Activated naive CD8-positive, alpha-beta T cell (primary cell): ENCODE measurements at regions not wholly inside any gene's neighbourhood (a gene's known extent, or its start where the extent isn't known, plus 50 kb on each side); places are given as distances from the start of the nearest gene placed in this dataset.

Source experiments
- H3K27ac Mint-ChIP-seq: one replicate; pipeline ENCODE4 v1.8.0; 2021; ENCODE audit warnings: mixed read lengths
- H3K27me3 Mint-ChIP-seq: one replicate; pipeline ENCODE4 v1.8.0; 2021; ENCODE audit warnings: mixed read lengths
- H3K36me3 Mint-ChIP-seq: one replicate; pipeline ENCODE4 v1.8.0; 2021; ENCODE audit warnings: mixed read lengths
- H3K4me1 Mint-ChIP-seq: one replicate; pipeline ENCODE4 v1.8.0; 2021; ENCODE audit warnings: low read depth, mixed read lengths
- H3K4me3 Mint-ChIP-seq: one replicate; pipeline ENCODE4 v1.8.0; 2021; ENCODE audit warnings: mild to moderate bottlenecking, mixed read lengths
- H3K9me3 Mint-ChIP-seq: one replicate; pipeline ENCODE4 v1.8.0; 2021; ENCODE audit warnings: low read depth, mixed read lengths

GRCh38 chrX:9196961-9197640 is 163.2 kb upstream of the FAM9B start:
- no peak overlapping the region for H3K4me3 Mint-ChIP-seq
- H3K36me3 Mint-ChIP-seq, result no peaks in the 10 kb centered on the region
- peaks cover 11% of the 10 kb centered on the region for H3K4me1 Mint-ChIP-seq
- H3K9me3 Mint-ChIP-seq, result no peaks in the 10 kb centered on the region
- no peaks in the 10 kb centered on the region for H3K27me3 Mint-ChIP-seq
- H3K27ac Mint-ChIP-seq, result no peak overlapping the region

GRCh38 chrX:9204560-9204959 is 170.6 kb upstream of the FAM9B start:
- no peak overlapping the region for H3K27ac Mint-ChIP-seq

GRCh38 chrX:9205599-9206223 is 171.8 kb upstream of the FAM9B start:
- Mint-ChIP-seq H3K9me3 (no peaks in the 10 kb centered on the region), H3K4me3 (no peak overlapping the region), H3K27ac (no peak overlapping the region), H3K36me3 (no peaks in the 10 kb centered on the region), H3K27me3 (no peaks in the 10 kb centered on the region), H3K4me1 (peaks cover 11% of the 10 kb centered on the region)

More at GRCh38 chrX:9204560-9204959, 170.6 kb upstream of the FAM9B start:
- Mint-ChIP-seq H3K9me3 (no peaks in the 10 kb centered on the region), H3K4me1 (peaks cover 11% of the 10 kb centered on the region), H3K27me3 (no peaks in the 10 kb centered on the region), H3K36me3 (no peaks in the 10 kb centered on the region), H3K4me3 (no peak overlapping the region)

- Mint-ChIP-seq H3K27ac (no peak overlapping the region), H3K4me3 (no peak overlapping the region), H3K4me1 (peaks cover 11% of the 10 kb centered on the region), H3K9me3 (no peaks in the 10 kb centered on the region), H3K36me3 (no peaks in the 10 kb centered on the region), H3K27me3 (no peaks in the 10 kb centered on the region)
Observed at GRCh38 chrX:9207142-9207541, 173.2 kb upstream of the FAM9B start.

- H3K4me1 Mint-ChIP-seq, result peaks cover 10% of the 10 kb centered on the region
- H3K9me3 Mint-ChIP-seq, result no peaks in the 10 kb centered on the region
- H3K4me3 Mint-ChIP-seq, result no peak overlapping the region
- no peaks in the 10 kb centered on the region for H3K27me3 Mint-ChIP-seq
- H3K27ac Mint-ChIP-seq, result no peak overlapping the region
- no peaks in the 10 kb centered on the region for H3K36me3 Mint-ChIP-seq
Observed at GRCh38 chrX:9211269-9211668, 177.3 kb upstream of the FAM9B start.

GRCh38 chrX:9221781-9222180 is 187.9 kb upstream of the FAM9B start:
- no peak overlapping the region for H3K4me3 Mint-ChIP-seq
- no peaks in the 10 kb centered on the region for H3K9me3 Mint-ChIP-seq
- no peaks in the 10 kb centered on the region for H3K27me3 Mint-ChIP-seq
- peaks cover 2% of the 10 kb centered on the region for H3K36me3 Mint-ChIP-seq
- no peak overlapping the region for H3K27ac Mint-ChIP-seq
- no peaks in the 10 kb centered on the region for H3K4me1 Mint-ChIP-seq

- H3K27me3 Mint-ChIP-seq, result no peaks in the 10 kb centered on the region
- H3K27ac Mint-ChIP-seq, result no peak overlapping the region
- H3K4me3 Mint-ChIP-seq, result no peak overlapping the region
- no peaks in the 10 kb centered on the region for H3K4me1 Mint-ChIP-seq
- H3K9me3 Mint-ChIP-seq, result no peaks in the 10 kb centered on the region
- peaks cover 2% of the 10 kb centered on the region for H3K36me3 Mint-ChIP-seq
Observed at GRCh38 chrX:9222299-9222698, 188.4 kb upstream of the FAM9B start.

- no peaks in the 10 kb centered on the region for H3K27me3 Mint-ChIP-seq
- H3K4me1 Mint-ChIP-seq, result peaks cover 4% of the 10 kb centered on the region
- H3K9me3 Mint-ChIP-seq, result no peaks in the 10 kb centered on the region
- H3K4me3 Mint-ChIP-seq, result no peak overlapping the region
- peaks cover 2% of the 10 kb centered on the region for H3K36me3 Mint-ChIP-seq
- no peak overlapping the region for H3K27ac Mint-ChIP-seq
Observed at GRCh38 chrX:9227276-9227675, 193.3 kb upstream of the FAM9B start.

GRCh38 chrX:9231491-9231890 is 197.6 kb upstream of the FAM9B start:
- Mint-ChIP-seq H3K4me3 (no peak overlapping the region), H3K27ac (no peak overlapping the region), H3K9me3 (no peaks in the 10 kb centered on the region), H3K27me3 (no peaks in the 10 kb centered on the region), H3K4me1 (peaks cover 4% of the 10 kb centered on the region), H3K36me3 (no peaks in the 10 kb centered on the region)

GRCh38 chrX:9233141-9233540 is 199.2 kb upstream of the FAM9B start:
- H3K27ac Mint-ChIP-seq, result no peak overlapping the region
- H3K9me3 Mint-ChIP-seq, result no peaks in the 10 kb centered on the region
- H3K4me3 Mint-ChIP-seq, result no peak overlapping the region
- H3K36me3 Mint-ChIP-seq, result no peaks in the 10 kb centered on the region
- H3K4me1 Mint-ChIP-seq, result peaks cover 4% of the 10 kb centered on the region
- no peaks in the 10 kb centered on the region for H3K27me3 Mint-ChIP-seq

- Mint-ChIP-seq H3K9me3 (no peaks in the 10 kb centered on the region), H3K27ac (no peak overlapping the region), H3K27me3 (no peaks in the 10 kb centered on the region), H3K4me3 (no peak overlapping the region), H3K4me1 (peaks cover 4% of the 10 kb centered on the region), H3K36me3 (no peaks in the 10 kb centered on the region)
Observed at GRCh38 chrX:9234315-9234714, 200.4 kb upstream of the FAM9B start.

- Mint-ChIP-seq H3K27ac (no peak overlapping the region), H3K4me1 (peaks cover 4% of the 10 kb centered on the region)
Observed at GRCh38 chrX:9235722-9236121, 201.8 kb upstream of the FAM9B start.

GRCh38 chrX:9240956-9241355 is 207.0 kb upstream of the FAM9B start:
- Mint-ChIP-seq H3K27ac (no peak overlapping the region), H3K4me1 (no peaks in the 10 kb centered on the region), H3K36me3 (no peaks in the 10 kb centered on the region), H3K9me3 (no peaks in the 10 kb centered on the region), H3K4me3 (no peak overlapping the region), H3K27me3 (no peaks in the 10 kb centered on the region)

More at GRCh38 chrX:9235722-9236121, 201.8 kb upstream of the FAM9B start:
- no peaks in the 10 kb centered on the region for H3K36me3 Mint-ChIP-seq
- H3K4me3 Mint-ChIP-seq, result no peak overlapping the region
- H3K27me3 Mint-ChIP-seq, result no peaks in the 10 kb centered on the region
- no peaks in the 10 kb centered on the region for H3K9me3 Mint-ChIP-seq

- H3K9me3 Mint-ChIP-seq, result no peaks in the 10 kb centered on the region
- H3K36me3 Mint-ChIP-seq, result no peaks in the 10 kb centered on the region
- H3K27ac Mint-ChIP-seq, result no peak overlapping the region
- H3K4me1 Mint-ChIP-seq, result no peaks in the 10 kb centered on the region
- H3K4me3 Mint-ChIP-seq, result no peak overlapping the region
- no peaks in the 10 kb centered on the region for H3K27me3 Mint-ChIP-seq
Observed at GRCh38 chrX:9241427-9241826, 207.5 kb upstream of the FAM9B start.

GRCh38 chrX:9249051-9249846 is 215.3 kb upstream of the FAM9B start:
- Mint-ChIP-seq H3K4me3 (no peak overlapping the region), H3K27ac (no peak overlapping the region), H3K4me1 (peaks cover 5% of the 10 kb centered on the region), H3K9me3 (no peaks in the 10 kb centered on the region), H3K36me3 (no peaks in the 10 kb centered on the region), H3K27me3 (no peaks in the 10 kb centered on the region)
